Upper lobe of right lung (tissue), 1 donor: ENCODE measurements at regions not wholly inside any gene's neighbourhood (a gene's known extent, or its start where the extent isn't known, plus 50 kb on each side); places are given as distances from the start of the nearest gene placed in this dataset.

Source experiments
- ATAC-seq: fragments of 200-7000 bp; cut with Tn5 transposase; one replicate; pipeline ENCODE4 v1.9.1; 2020; ENCODE audit warnings: mild to moderate bottlenecking, moderate library complexity
- DNase-seq: peaks from one replicate; pipeline ENCODE4 v3.0.0-alpha.2; 2020
- H3K27ac ChIP-seq: fragments of 200-600 bp; one replicate; pipeline ENCODE4 v1.8.0; 2022
- H3K27me3 ChIP-seq: fragments of 200-600 bp; one replicate; pipeline ENCODE4 v1.8.0; 2022; ENCODE audit warnings: mild to moderate bottlenecking
- H3K36me3 ChIP-seq: fragments of 200-600 bp; one replicate; pipeline ENCODE4 v1.8.0; 2022
- H3K4me1 ChIP-seq: fragments of 200-600 bp; one replicate; pipeline ENCODE4 v1.8.0; 2022
- H3K4me3 ChIP-seq: fragments of 200-600 bp; one replicate; pipeline ENCODE4 v1.8.0; 2022; ENCODE audit warnings: mild to moderate bottlenecking
- H3K9me3 ChIP-seq: fragments of 200-600 bp; one replicate; pipeline ENCODE4 v1.8.0; 2022
- CTCF ChIP-seq: fragments of 200-600 bp; IDR thresholded peaks from one replicate; pipeline ENCODE4 v1.8.0; 2022; ENCODE audit warnings: antibody characterized with exemption
- intact Hi-C: fragments of 100-400 bp; cut with DNase I; formaldehyde crosslinking; loops from one replicate; pipeline ENCODE4 v1.11.0; 2022
- donor health status: DM: no; HTN: yes; CAD: no; lungs with severe emphysema.

- intact Hi-C loops, result no loop called here
- ATAC-seq, result no peak
Observed at GRCh38 chr1:115543247-115543646, 98.5 kb upstream of the VANGL1 start.

GRCh38 chr1:115539736-115540135, 102.0 kb upstream of the VANGL1 start:
- no peaks in the 10 kb centered on the region for H3K4me1 ChIP-seq
- no peak for TF ChIP-seq CTCF
- H3K27me3 ChIP-seq, result no peaks in the 10 kb centered on the region
- H3K36me3 ChIP-seq, result no peaks in the 10 kb centered on the region
- intact Hi-C loops, result no loop called here
- no peak for ATAC-seq
- H3K4me3 ChIP-seq, result no peak overlapping the region
- H3K27ac ChIP-seq, result no peak overlapping the region
- no peak for DNase-seq
- no peaks in the 10 kb centered on the region for H3K9me3 ChIP-seq

More at GRCh38 chr1:115543247-115543646, 98.5 kb upstream of the VANGL1 start:
- H3K36me3 ChIP-seq, result no peaks in the 10 kb centered on the region
- DNase-seq, result no peak
- H3K4me1 ChIP-seq, result peaks cover 5% of the 10 kb centered on the region
- no peaks in the 10 kb centered on the region for H3K27me3 ChIP-seq
- TF ChIP-seq CTCF, result no peak
- H3K9me3 ChIP-seq, result no peaks in the 10 kb centered on the region
- H3K4me3 ChIP-seq, result no peak overlapping the region
- H3K27ac ChIP-seq, result no peak overlapping the region

GRCh38 chr1:115539061-115539460, 102.7 kb upstream of the VANGL1 start:
- intact Hi-C loops, result no loop called here
- no peaks in the 10 kb centered on the region for H3K4me1 ChIP-seq
- H3K9me3 ChIP-seq, result no peaks in the 10 kb centered on the region
- H3K36me3 ChIP-seq, result no peaks in the 10 kb centered on the region
- no peak overlapping the region for H3K27ac ChIP-seq
- H3K4me3 ChIP-seq, result no peak overlapping the region
- no peaks in the 10 kb centered on the region for H3K27me3 ChIP-seq
- TF ChIP-seq CTCF, result no peak
- DNase-seq (no peak), ATAC-seq (no peak)

GRCh38 chr1:115538579-115538978, 103.2 kb upstream of the VANGL1 start:
- intact Hi-C loops, result no loop called here
- Histone ChIP-seq H3K27ac (no peak overlapping the region), H3K4me3 (no peak overlapping the region), H3K36me3 (no peaks in the 10 kb centered on the region), H3K4me1 (no peaks in the 10 kb centered on the region), H3K27me3 (no peaks in the 10 kb centered on the region), H3K9me3 (no peaks in the 10 kb centered on the region)
- TF ChIP-seq CTCF, result no peak
- no peak for ATAC-seq
- no peak for DNase-seq

GRCh38 chr1:115537415-115537814, 104.4 kb upstream of the VANGL1 start:
- ATAC-seq (no peak), DNase-seq (no peak)
- TF ChIP-seq CTCF, result no peak
- Histone ChIP-seq H3K4me1 (no peaks in the 10 kb centered on the region), H3K27me3 (no peaks in the 10 kb centered on the region), H3K36me3 (no peaks in the 10 kb centered on the region), H3K9me3 (no peaks in the 10 kb centered on the region), H3K27ac (no peak overlapping the region), H3K4me3 (no peak overlapping the region)
- intact Hi-C loops, result no loop called here

- intact Hi-C loops, result no loop called here
- Histone ChIP-seq H3K4me3 (no peak overlapping the region), H3K9me3 (no peaks in the 10 kb centered on the region), H3K27me3 (no peaks in the 10 kb centered on the region), H3K27ac (no peak overlapping the region), H3K36me3 (no peaks in the 10 kb centered on the region), H3K4me1 (no peaks in the 10 kb centered on the region)
- TF ChIP-seq CTCF, result no peak
- ATAC-seq, result no peak
- DNase-seq, result no peak
Observed at GRCh38 chr1:115536279-115536816, 105.4 kb upstream of the VANGL1 start.
